ENCODE measurements at regions not wholly inside any gene's neighbourhood (a gene's known extent, or its start where the extent isn't known, plus 50 kb on each side); places are given as distances from the start of the nearest gene placed in this dataset.

DNA sequence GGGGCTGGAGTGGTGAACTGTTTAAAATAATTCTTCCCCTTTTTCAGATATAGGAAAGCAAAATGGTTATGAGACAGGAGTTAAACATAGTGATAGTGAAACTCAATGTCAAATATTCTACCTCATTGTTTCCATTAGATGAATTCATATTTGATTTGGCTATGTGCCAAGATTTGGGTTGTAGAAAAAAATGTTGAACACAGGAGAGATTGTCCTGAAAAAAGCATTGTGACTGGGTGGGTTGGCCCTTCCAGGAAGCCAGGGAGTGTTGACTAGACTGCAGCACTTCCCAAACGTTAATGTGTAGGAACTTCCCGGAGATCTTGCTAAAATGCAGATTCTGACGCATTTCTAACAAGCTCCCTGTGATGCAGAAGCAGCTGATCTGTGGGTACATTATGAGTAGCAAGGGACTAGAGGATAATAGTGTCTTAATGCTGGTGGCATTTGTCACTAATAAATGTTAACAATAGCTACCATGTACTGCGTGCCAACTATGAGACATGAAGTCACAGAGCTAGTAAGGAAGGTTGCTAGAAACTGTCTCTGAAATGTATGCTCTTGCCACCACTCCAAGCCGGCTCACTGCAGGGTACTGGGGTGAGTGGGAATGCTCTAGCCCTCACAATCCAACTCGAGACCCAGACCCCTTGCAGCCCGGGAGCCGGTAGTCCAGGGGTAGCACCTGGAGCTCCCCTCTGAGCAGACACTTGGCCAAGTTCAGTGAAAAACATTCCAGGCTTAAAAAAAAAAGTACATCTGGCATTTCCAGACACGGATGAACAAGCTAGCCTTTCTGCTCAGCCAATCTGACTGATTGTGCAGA lies 120.6 kb downstream of the CD47 start:
- Mint-ChIP-seq H3K4me1 (peaks cover 4 to 6% of the 10 kb centered on the region in 2 experiments; a peak in 3 of 4 replicates), H3K4me3 (no peak overlapping the region), H3K27ac (no peak overlapping the region), H3K36me3 (ENCODE audit: insufficient read depth in 1 of 3, low read depth in 3 of 3) (no peaks in the 10 kb centered on the region), H3K27me3 (ENCODE audit: low read depth) (no peaks in the 10 kb centered on the region), H3K9me3 (no peaks in the 10 kb centered on the region)
- Histone ChIP-seq H2BK120ac (ENCODE audit: low read depth, low read length, poor library complexity, severe bottlenecking) (no peak overlapping the region), H3K4me1 (ENCODE audit: insufficient read depth, low read length) (no peaks in the 10 kb centered on the region), H3K79me1 (ENCODE audit: insufficient read depth, low read depth, low read length, poor library complexity, severe bottlenecking) (no peaks in the 10 kb centered on the region), H4K20me1 (ENCODE audit: control insufficient read depth, insufficient read depth, insufficient read length) (no peaks in the 10 kb centered on the region), H4K5ac (ENCODE audit: insufficient read length, low read depth, low read length) (no peak overlapping the region), H3K23me2 (ENCODE audit: insufficient read length, low read depth, low read length, poor library complexity, severe bottlenecking) (no peaks in the 10 kb centered on the region), H3K79me2 (ENCODE audit: insufficient read depth, low read length) (no peaks in the 10 kb centered on the region), H3K56ac (ENCODE audit: insufficient read length, low read depth, low read length) (no peak overlapping the region), H3K4me2 (ENCODE audit: insufficient read depth, insufficient read length, low read length) (no peak overlapping the region), H3K4ac (ENCODE audit: low read depth, low read length) (no peak overlapping the region), H2BK15ac (ENCODE audit: low read depth, low read length) (no peak overlapping the region), H4K8ac (replicated peaks; ENCODE audit: insufficient read length, low read depth, low read length) (no peak overlapping the region), H2BK5ac (ENCODE audit: insufficient read length, low read length) (no peak overlapping the region), H3K27me3 (ENCODE audit: insufficient read depth, low read length) (no peaks in the 10 kb centered on the region), H2AFZ (ENCODE audit: low read length) (no peak overlapping the region), H4K91ac (ENCODE audit: insufficient read length, low read depth, low read length) (no peak overlapping the region), H3K23ac (ENCODE audit: insufficient read length, low read depth, low read length) (no peak overlapping the region), H3K14ac (ENCODE audit: insufficient read depth, low read length) (no peak overlapping the region), H3K9me3 (ENCODE audit: control insufficient read depth, low read depth, low read length) (no peaks in the 10 kb centered on the region), H2BK20ac (ENCODE audit: low read depth, low read length, poor library complexity, severe bottlenecking) (no peak overlapping the region), H3K27ac (ENCODE audit: insufficient read length, low read depth, low read length) (no peak overlapping the region), H2AK5ac (ENCODE audit: insufficient read length, low read length) (no peak overlapping the region), H3T11ph (ENCODE audit: low read length) (no peak overlapping the region), H2BK12ac (ENCODE audit: insufficient read length, low read depth, low read length) (no peak overlapping the region), H3K18ac (ENCODE audit: insufficient read length, low read depth, low read length) (no peak overlapping the region), H3K9ac (ENCODE audit: extremely low read depth, insufficient read length, low read length) (no peak overlapping the region)
- no peak for DNase-seq
- TF ChIP-seq, protein P1, sequence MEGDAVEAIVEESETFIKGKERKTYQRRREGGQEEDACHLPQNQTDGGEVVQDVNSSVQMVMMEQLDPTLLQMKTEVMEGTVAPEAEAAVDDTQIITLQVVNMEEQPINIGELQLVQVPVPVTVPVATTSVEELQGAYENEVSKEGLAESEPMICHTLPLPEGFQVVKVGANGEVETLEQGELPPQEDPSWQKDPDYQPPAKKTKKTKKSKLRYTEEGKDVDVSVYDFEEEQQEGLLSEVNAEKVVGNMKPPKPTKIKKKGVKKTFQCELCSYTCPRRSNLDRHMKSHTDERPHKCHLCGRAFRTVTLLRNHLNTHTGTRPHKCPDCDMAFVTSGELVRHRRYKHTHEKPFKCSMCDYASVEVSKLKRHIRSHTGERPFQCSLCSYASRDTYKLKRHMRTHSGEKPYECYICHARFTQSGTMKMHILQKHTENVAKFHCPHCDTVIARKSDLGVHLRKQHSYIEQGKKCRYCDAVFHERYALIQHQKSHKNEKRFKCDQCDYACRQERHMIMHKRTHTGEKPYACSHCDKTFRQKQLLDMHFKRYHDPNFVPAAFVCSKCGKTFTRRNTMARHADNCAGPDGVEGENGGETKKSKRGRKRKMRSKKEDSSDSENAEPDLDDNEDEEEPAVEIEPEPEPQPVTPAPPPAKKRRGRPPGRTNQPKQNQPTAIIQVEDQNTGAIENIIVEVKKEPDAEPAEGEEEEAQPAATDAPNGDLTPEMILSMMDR (conservative IDR thresholded peaks at IDR 0.05): no peak
- WGBS (ENCODE audit: extremely low coverage, insufficient read length, low lambda C conversion rate): no CpG with 5 or more reads among the region's 9 CpGs

Measured in H9 (cell line).